Breast epithelium (tissue), 3 donors: ENCODE measurements at regions not wholly inside any gene's neighbourhood (a gene's known extent, or its start where the extent isn't known, plus 50 kb on each side); places are given as distances from the start of the nearest gene placed in this dataset.

Source experiments
- CTCF ChIP-seq, 3 donors: fragments of 450-650 bp; IDR thresholded peaks; one replicate each; pipeline ENCODE4 v1.5.1; 2016 to 2017; ENCODE audit warnings: antibody characterized with exemption in 3 of 3, mild to moderate bottlenecking in 3 of 3, moderate library complexity in 3 of 3
- POLR2A ChIP-seq: fragments of 450-650 bp; IDR thresholded peaks from one replicate; pipeline ENCODE4 v1.6.1; 2016; ENCODE audit warnings: antibody characterized with exemption, mild to moderate bottlenecking, moderate library complexity
- POLR2AphosphoS5 ChIP-seq, 3 donors: sonication (generic); formaldehyde crosslinking; IDR thresholded peaks; one replicate each; pipeline ENCODE4 v1.6.1; 2017; ENCODE audit warnings: antibody characterized with exemption in 3 of 3

- TF ChIP-seq CTCF (IDR thresholded peaks at IDR 0.05) (no peak), POLR2AphosphoS5 (IDR thresholded peaks at IDR 0.05) (no peak), POLR2A (no peak)
Measured at GRCh38 chr17:71484546-71484945, 636.3 kb upstream of the SOX9 start.
